Frontal cortex (tissue), 3 donors: ENCODE measurements at regions not wholly inside any gene's neighbourhood (a gene's known extent, or its start where the extent isn't known, plus 50 kb on each side); places are given as distances from the start of the nearest gene placed in this dataset.
"Not testable (repeated sequence)": the region's sequence is repeated elsewhere in the genome, so short reads cannot be mapped to it uniquely, and the experiment has no call there.

Experiments
- DNase-seq, 2 donors: peaks; one replicate each; pipeline ENCODE4 v3.0.0; 2012; ENCODE audit warnings: low spot score in 2 of 2
- FAIRE-seq: peaks from 2 replicates; lab custom pipeline; 2012; peaks lifted over from hg19 to GRCh38; lab: Jason Lieb, UNC
- donor health status: control.
- donor health status: control.
- donor health status: control.

- FAIRE-seq, result no peak
- no peak for DNase-seq
Observed at GRCh38 chr2:205868773-205869333, 186.6 kb downstream of the NRP2 start.

DNA sequence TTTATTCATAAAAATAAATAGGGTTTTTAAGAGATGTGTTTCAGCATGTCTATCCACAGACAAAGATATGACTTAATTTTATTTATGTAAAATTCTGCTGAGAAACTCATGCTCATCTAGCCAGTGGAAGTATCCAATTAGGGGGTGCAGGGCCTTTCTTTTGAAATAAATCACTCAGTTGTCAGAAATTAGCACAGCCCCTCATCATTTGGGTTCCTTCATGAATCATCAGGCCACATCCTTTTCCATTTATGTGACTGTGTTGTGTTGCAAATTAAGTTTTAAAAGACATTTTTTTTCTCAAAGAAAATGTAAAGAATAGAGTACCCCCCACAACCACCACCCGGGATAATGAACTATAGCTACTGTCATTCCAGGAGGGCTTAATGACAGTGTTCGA, 185.8 kb downstream of the NRP2 start:
- DNase-seq, result no peak
- no peak for FAIRE-seq

DNA sequence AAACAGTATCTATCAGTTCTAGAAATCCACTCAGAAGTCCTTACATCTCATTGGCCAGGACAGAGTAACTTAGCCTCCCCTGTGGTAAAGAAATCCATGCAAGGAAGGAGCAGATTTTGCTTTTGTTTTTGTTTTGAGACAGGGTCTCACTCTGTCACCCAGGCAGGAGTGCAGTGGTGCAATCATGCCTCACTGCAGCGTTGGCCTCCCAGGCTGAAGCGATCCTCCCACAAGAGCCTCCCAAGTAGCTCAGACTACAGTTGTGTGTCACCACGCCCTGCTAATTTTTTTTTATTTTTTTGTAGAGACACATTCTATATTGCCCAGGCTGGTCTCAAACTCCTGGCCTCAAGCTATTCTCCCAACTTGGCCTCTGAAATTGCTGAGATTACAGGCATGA, 185.1 kb downstream of the NRP2 start:
- FAIRE-seq (no peak), DNase-seq (no peak)

- DNase-seq (peak in 1 of 2 donors; percentile 15), FAIRE-seq (no peak)
Observed at GRCh38 chr2:205865905-205866441, 183.7 kb downstream of the NRP2 start.

DNA sequence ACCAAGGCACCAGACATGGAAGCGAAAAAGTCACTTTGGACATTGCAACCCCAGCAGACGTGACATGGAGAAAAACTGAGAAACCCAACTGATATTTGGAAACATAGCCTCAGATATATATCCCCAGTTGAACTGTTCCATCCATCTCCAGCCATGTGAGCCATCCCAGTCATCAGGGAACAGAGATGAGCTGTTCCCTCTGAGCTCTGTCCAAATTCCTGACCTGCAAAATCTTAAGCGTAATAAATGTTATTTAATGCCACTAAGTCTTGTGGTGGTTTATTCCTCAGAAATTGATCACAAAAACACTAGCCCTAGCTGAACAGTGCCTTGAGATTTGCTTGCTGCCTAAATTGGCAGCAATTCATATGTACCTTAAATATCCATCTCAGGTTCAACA, 182.8 kb downstream of the NRP2 start:
- FAIRE-seq (no peak), DNase-seq (no peak)

DNA sequence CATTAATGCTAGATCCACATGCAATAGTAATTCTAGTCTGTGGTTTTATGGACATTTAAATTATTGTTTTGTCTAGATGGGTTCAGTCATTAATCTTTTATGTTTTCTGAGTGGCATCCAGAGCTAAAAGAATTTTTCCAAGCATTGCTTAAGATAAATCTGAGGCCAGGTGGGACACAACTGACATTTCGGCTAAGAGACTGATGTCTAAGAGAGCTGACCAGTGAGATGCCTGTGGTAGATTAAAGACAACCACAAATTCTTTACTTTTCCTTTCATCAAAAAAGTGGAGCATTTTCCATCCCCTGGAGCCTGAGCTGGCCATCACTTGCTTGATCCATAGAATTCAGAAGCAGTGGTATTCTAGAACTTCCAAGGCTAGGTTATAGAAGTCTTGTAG, 182.2 kb downstream of the NRP2 start:
- DNase-seq (no peak), FAIRE-seq (no peak)

DNA sequence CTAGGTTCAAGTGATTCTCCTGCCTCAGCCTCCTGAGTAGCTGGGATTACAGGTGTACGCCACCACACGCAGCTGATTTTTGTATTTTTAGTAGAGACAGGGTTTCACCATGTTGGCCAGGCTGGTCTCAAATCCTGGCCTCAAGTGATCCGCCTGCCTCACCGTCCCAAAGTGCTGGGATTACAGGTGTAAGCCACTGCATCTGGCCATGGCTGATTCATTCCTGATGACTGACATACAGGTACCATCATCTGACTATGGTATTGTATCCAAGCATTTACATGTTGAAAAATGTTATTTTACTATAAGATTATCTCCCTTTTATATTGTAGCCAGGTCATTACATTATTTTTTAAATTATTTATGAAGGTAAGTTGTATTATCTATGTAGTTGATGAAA, 180.5 kb downstream of the NRP2 start:
- DNase-seq, FAIRE-seq: not testable (repeated sequence)

DNA sequence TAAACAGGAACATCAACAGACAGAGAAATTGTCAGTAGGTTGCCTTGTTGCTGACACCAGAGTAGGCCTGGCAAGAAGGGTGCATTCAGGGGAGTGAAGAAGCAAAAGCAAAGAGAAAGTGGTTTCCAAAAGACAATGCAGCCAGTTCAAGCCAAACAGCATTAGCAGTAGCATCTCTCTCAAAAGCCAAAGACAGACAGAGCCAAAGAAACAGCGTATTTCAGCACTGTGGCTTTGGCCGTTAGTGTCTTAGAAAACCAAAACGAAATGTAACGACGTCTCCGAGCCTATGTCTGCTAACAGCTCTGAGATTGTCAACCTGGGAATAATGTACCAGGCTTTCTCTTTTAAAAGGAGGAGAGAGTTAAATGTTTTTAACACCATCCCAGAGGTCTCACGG, 178.6 kb downstream of the NRP2 start:
- DNase-seq (no peak), FAIRE-seq (no peak)

DNA sequence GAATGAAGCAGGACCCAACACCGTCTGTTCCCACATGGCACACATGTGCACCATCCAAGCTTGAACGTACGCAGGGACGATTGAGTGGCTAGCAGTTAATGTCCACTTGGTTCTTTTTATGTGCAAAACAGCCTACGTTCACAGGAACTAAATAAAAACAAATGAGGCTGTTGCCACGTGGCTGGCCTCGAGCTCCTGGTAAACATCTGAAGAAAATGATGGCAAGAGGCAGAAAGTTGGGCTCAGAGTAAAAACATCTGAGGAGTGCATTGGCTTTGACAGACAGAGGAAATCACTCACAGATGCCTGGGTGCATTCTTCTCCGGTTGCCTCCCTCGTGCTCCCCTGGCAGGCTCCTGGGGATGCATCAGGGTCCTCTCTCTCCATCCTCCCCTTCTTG, 177.9 kb downstream of the NRP2 start:
- no peak for FAIRE-seq
- DNase-seq, result no peak

GRCh38 chr2:205858881-205859441, 176.7 kb downstream of the NRP2 start:
- DNase-seq (no peak), FAIRE-seq (no peak)

- DNase-seq (no peak), FAIRE-seq (no peak)
Observed at GRCh38 chr2:205858275-205858674, 176.0 kb downstream of the NRP2 start.

- FAIRE-seq (no peak), DNase-seq (no peak)
Observed at GRCh38 chr2:205857520-205858237, 175.4 kb downstream of the NRP2 start.

DNA sequence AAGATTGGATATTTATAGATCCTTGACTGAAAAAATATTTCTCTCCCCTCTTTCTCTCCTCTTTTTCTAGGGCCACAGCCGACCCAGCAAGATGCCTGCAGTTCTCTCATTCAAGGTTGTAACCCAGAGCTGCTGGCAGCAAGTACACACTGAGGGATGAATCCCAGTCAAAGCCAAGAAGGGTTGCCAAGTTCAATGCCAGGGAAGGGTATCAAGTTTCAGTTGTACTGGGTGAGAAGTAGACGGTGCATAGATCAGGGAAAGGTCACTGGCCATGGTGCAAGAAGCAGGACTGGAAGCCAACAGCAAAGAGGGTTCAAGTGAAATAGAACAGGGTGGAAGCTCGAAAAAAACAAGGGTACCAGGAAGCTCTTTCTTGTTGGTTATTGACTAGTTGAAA, 170.2 kb downstream of the NRP2 start:
- DNase-seq (no peak), FAIRE-seq (no peak)

- no peak for FAIRE-seq
Observed at GRCh38 chr2:205850611-205851010, 168.3 kb downstream of the NRP2 start.

GRCh38 chr2:205850132-205850531, 167.8 kb downstream of the NRP2 start:
- DNase-seq (no peak), FAIRE-seq (no peak)

More at GRCh38 chr2:205850611-205851010, 168.3 kb downstream of the NRP2 start:
- DNase-seq, result no peak

DNA sequence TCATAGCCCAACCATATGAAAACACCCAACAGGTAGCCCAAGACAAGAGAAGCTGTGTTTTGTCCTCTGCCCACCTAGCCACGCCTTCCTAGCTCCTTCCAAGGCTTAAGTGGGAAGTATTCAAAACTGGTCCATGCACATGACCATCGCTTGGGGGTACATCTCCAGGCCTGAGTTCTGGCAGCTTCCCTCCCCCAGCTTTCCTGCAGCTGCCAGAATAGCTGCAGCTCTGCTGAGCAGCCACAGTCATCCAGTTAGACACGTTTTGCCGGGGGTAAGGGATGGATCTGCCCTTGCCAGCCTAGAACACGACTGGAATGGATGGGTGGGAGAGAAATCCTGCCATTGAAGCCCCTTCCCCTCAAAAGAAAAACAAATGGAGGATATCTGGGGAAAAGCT, 166.8 kb downstream of the NRP2 start:
- no peak for FAIRE-seq
- DNase-seq, result no peak

DNA sequence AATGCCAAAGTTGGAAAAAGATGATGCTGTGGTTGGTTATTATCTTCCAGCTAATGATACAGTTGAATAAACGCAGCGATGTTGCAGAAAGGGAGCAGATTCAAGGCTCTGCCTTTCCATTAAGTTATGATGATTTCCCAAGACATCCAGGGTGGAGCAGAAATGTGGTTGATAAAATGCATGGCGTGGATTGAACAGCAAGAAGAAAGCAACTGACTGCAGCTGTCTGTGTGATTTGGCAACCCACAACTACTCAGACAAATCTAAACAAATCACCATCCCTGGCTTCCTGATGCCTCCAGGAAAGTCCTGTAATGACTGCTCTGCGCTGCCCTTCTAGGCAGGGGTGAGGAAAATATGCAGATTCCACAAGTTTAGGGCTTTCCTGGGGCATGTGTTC, 166.3 kb downstream of the NRP2 start:
- no peak for FAIRE-seq
- DNase-seq, result no peak
